NCI-H187 treated with DMSO at 0.1 percent for 48 hours (cell line): ENCODE measurements at regions not wholly inside any gene's neighbourhood (a gene's known extent, or its start where the extent isn't known, plus 50 kb on each side); places are given as distances from the start of the nearest gene placed in this dataset.

Experiments
- DNase-seq: peaks from one replicate; lab custom pipeline; 2025; lab: John Stamatoyannopoulos, UW

DNA sequence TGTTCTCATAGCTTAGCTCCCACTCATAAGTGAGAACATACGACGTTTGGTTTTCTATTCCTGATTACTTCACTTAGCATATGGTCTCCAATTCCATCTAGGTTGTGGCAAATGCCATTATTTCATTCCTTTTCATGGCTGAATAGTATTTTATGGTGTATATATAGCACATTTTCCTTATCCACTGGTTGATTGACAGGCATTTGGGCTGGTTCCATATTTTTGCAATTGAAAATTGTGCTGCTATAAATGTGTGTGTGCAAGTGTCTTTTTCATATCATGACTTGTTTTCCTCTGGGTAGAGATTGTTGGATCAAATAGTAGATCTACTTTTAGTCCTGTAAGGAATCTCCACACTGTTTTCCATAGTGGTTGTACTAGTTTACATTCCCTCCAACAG is 133.0 kb upstream of the TAB2 start:
- DNase-seq: no peak

DNA sequence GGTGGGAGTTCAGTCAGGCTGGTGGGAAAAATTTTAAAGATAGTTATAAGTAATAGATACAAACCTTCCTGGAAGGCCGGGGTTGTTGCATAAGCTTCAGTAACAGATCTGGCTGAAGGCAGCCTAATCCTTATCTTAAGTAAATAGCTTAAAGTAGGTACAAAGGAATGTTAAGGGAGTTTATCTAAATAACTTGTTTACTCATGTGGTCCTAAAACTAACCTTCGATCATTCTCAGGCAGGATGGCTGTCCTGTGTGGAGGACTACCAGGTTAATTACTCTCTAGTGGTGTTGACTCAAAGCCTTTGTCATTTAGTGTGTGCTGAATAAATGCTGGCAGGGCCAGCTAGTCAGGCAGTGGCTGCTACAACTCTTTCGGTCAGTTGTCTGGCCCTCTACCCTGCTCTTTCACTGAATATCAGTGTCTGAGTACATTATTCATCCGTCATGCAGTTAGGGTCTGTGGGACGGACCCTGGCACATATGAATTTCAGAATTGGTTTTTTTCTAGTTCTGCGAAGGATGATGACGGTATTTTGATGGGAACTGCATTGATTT is 131.6 kb upstream of the TAB2 start:
- DNase-seq: no peak

DNA sequence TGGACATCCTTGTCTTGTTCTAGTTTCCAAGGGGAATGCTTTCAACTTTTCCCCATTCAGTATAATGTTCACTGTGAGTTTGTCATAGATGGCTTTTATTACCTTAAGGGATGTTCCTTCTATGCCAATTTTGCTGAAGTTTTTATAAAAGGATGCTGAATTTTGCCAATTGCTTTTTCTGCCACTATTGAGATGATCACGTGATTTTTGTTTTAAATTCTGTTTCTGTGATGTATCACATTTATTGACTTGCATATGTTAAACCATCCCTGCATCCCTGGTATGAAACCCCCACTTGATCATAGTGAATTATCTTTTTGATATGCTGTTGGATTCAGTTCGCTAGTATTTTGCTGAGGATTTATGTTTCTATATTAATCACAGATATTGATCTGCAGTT is 130.6 kb upstream of the TAB2 start:
- no peak for DNase-seq

DNA sequence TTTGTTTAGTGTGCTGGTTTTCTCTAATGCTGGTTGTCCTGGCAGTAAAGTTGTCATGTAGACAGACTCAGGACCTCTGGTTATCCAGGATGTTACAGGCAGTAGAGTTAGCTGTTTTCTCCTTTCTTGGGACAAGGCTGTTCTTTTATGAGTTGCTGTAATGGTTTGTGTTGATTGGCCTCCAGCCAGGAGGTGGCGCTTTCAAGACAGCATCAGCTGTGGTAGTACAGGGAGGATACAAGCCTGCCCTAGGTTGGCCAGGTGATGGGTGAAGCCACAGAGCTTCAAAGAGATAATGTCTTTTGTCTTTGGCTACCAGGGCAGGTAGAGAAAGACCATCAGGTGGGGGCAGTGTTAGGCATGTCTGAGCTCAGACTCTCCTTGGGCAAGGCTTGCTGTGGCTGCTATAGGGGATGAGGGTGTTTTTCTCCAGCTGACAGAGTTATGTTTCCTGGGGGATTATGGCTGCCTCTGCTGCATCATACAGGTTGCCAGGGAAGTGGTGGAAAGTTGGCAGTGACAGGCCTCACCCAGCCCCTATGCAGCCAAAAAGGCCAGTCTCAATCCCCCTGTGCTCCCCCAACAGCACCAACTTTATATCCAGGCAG is 127.2 kb upstream of the TAB2 start:
- no peak for DNase-seq

DNA sequence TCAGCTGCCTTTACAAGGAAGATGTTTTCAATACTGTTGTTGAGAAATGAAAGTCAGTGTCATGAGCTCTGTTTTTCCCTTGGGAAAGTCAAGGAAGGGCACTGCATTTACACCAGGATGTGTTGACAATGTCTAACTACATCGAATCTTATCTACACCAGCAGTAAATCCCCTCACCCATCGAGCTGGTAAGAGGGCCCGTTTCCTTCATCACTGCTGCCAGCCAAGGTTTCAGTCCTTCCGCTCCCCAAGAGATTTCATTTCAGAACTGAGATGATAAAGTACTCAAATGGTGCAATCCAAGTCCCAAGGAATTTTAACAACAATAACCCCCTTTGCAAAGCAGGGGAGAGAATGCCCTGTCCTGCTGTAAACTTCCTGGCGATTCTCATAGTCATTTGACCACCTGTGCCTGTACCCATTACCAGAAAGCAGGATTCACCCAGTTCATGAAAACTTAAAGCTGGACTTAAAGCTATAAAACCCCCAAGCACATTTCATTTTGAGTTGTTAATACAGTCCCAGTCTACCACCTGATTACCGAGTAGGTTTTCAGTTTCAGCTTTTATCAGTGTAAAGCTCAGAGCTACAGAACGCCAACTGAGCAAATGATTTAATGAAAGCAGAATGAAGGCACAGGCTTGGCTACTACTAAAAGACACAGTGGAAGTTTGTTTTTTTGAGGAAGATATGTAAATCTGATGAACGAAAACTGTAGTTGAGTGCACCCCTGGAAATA is 122.5 kb upstream of the TAB2 start:
- DNase-seq: no peak

DNA sequence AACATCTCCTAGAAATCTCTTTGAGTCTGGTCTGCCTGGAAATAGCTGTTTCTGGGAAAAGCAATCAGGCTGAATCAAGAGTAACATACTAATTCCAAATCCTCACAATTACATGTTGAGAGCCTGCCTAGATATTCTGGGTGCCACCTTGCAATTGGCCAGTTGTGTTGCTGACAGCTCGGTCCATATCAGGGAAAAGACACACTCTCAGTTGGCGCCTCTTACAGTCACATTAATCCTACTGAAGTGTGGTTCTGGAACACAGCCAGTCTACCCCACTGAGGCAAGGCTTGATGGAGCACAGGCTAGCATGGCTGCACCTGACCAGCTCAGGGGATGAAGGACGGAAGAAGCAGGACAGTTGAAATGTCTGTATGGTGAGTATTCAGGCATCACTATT is 121.4 kb upstream of the TAB2 start:
- DNase-seq: no peak

DNA sequence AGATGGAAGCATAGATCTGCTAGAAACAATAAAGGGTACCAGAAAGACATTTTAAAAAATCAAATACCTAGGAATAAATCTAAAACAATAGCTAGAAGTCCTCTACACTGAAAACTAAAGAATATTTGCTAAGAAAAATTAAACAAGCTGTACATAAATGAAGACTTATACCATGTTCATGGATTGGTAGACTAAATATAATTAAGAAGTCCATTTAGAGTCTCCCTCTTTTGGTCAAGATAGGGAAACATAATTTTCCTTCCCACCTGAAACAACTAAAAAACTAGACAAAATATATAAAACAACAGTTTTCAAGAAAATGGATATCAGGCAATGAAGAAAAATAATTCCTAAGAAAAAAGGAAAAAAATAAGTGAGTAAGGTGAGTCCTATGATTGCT is 120.0 kb upstream of the TAB2 start:
- DNase-seq: no peak

DNA sequence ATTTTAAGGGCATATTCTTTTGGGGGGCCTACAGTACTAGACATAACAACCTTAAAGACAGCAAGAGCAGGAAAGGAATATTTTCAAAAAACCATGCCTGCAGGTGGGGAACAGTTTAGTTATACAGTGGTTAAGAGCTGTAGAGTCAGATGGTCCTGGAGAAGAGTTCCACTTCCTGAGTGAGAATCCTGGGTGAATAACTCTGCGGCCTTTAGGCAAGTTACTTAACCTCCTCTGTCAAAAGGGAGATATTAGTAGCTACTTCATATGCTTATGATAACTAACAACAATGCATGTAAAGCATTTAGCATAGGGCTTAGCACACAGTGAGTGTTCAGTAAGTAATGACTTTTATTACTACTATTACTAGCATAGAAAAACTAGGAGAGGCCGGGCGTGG is 119.2 kb upstream of the TAB2 start:
- DNase-seq: no peak

DNA sequence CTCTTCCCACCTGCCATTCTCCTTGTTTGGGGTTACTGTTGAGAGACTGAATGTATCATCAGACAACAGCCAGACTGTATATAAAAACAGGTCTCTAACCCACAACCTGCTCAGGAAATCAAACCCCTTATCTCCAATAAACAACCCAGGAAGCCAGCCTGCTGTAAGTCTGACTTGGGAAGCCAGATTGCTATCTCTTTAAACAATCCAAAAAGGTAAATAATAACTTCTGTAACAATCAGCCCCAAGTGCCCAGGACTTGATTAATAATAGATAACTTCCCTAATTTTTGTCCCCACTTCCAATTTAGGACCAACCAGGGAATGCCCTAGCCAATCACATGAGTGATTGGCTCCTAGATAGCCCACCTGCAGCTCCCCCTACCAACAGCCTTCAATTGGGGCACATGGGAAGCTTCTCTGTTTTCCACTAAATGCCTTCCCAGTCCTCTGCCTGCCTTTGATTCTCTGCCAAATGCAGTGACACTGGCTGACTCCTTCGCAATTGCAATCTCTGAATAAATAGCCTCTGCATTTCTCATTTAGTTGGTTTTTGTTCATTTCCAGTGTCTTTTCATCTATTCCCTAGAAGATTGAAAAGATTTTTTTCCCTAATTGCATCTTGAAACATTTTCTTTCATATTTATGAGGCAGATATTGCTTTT is 117.1 kb upstream of the TAB2 start:
- DNase-seq: no peak

DNA sequence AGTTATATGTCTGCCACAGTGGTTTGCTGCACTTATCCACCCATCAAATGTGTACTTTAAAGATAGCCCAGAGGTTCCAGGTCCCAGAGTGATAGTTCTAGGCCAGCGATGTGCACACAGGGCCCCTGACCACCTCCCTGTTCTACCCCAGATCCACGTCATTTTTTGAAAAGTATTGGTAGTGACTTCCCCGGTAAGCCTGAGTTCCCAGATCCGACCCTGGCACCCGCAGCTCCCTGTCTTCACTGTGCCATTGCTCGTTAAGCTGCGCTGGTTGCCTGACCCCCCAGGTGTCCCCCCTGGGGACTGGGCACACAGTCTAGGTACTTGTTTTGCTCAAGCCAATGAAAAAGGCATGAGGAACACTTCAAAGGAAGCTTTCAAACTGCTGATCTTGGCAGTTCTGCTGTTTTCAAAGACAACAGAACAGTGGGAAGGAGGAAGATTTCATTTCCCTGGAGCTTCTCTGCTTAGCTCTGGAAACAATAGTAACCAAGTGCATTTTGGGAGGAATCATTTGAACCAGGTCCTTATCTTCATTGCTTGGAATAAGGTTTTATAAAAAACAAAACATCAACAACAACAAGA is 116.3 kb upstream of the TAB2 start:
- no peak for DNase-seq

DNA sequence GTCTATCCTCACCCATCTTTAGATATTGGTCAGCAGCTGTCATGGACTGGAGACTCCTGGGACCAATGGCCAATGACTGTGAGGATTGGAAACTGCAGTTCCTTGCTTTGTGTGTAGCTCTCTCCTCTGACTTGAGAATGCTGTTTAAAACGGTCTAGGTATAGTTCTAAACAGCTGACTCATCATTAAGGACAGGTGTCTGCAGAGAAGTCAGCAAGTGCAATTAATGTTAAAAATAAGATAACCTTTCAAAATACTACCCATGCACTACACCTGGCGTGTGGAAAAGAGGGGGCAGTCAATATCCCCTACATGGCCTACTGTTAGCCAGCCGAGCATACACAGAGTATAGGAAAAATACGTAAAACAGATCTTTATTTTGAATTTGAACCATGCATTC is 115.4 kb upstream of the TAB2 start:
- no peak for DNase-seq

DNA sequence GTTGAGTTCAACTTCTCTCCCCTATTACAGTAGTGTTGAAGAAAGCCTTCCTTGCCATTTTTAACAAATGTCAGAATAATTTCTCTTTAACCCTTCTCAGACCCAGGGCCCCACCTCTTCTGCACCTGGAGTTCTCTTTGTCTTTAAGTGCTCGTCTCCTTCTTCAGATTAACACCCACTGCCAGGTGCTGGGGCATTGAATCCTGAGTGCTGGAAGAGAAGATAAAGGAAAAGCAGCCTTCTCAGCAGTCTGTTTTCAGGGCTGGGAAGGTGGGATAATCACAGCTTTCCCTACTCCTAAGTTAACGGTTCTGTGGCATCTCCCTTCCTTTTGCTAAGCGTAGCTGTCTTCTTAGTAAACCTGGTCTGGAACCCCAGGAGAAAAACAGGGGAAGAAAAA is 114.6 kb upstream of the TAB2 start:
- peak; percentile 0 for DNase-seq

DNA sequence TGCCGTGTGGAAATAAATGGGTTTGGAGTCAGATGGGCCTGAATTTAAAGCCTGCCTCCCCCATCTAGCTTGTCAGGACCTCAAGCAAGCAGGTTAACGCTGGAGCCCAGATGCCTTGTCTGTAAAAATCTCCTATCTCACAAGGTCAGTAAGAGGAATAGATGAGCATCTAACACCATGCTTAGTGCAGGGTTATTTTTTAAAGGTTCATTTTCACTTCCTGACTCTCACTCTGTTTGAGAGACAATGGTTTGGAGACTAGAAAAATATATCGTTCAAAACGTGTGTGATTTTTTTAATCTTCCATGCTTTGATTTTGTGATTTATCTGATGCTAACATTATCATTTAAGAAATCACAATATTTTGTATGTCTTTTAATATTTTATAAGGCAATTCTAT is 114.0 kb upstream of the TAB2 start:
- no peak for DNase-seq

DNA sequence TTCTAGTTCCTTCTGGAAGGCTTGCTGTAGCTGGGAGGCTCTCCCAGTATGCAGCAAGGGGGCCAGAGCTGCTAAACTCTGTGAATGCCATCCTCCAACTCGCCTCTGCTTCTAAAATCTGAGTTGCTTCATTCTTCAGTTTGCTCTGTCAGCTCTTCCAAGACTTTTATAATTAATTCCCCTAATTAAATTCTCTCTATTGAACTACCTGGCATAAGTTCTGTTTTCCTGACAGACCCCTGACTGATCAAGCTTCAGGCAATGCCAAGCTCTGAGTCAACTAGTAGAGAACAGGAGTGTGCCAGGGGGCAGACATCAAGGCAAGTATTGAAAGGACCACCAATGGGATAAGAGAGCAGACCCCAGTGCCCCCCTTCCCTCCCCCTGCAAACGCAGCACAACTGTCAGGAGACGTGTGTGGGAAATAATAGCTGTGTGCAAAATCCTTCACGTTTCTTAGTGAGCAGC is 109.3 kb upstream of the TAB2 start:
- DNase-seq: no peak

DNA sequence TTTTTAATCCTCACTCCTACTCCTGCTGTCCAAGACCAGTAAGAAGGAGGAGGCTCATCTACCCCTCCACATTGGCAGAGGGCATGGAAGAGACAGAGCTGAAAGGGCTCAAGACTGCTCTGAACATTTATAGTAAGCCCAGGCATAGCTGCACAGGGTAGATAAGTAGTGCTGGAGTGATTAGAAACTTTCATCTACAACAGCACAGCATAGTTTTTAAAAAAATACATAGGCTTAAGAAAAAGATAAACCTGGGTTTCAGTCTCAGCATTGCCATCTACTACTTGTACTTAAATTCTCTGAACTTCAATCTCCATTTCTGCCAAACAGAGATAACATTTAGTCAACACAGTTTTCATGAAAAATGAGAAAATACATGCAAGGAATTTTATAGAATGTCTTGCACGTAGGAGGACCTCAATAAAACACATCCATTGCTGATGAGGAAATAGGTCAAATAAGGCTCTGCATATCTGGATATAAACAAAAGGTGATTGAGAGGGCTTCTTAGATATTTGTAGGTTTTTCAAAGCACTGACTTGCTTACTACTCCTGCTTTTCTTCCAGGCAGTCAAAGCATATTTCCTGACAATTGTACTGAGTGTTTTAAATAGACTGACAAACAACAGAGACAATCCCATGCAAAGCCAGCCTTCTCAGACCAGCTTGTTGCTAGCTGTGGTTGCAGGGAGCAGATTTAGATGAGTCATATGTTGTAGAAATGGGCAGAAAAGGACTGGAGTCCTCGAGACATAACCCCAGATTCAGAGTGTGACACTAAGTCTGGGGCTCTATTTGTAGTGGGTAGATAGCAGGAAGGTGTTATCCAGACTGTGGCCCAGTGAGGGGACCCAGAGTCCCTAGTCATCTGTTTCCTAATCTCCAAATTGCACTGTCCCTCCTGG is 107.4 kb upstream of the TAB2 start:
- DNase-seq: no peak

DNA sequence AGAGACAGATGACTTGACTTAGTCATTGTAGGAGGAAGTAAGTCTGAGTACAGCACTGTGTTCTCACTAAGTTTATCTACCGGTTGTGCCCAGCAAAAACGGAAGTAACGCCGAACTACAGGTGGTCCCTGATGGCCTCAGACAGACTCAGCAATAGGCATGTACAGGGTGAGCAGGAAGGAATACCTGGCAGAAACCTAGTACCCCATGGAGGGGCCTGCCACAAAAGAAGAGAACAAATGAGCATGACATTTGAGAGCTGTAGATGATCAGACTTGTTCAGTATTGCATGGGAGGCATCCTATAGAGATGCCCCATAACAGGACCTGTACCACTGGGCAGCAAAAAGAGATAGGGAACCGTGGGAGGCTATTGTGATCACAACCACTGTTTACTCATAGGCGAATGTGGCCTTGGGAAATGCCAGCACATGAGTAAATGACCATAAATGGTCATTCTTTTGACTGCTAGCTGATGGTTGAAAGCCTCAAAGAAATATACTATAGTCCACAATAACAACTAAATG is 106.4 kb upstream of the TAB2 start:
- no peak for DNase-seq

DNA sequence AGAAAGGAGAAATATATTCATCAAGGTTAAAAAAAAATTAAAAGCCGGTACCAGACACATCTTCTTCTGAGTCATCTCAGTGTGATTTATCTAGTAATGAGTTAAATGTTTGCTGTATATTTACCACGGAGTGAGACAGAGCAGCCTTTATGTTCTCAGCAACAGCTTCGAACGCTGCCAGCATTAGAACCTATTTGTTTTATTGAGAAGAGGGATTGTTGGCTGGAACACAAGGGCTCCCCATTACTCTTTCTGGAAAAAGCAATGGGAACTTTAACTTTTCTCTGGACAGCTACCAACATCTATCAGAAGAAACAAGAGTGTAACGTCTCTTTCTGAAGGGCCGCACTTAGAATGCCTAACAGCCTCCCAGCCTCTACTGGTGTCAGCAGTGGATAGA is 105.3 kb upstream of the TAB2 start:
- no peak for DNase-seq

DNA sequence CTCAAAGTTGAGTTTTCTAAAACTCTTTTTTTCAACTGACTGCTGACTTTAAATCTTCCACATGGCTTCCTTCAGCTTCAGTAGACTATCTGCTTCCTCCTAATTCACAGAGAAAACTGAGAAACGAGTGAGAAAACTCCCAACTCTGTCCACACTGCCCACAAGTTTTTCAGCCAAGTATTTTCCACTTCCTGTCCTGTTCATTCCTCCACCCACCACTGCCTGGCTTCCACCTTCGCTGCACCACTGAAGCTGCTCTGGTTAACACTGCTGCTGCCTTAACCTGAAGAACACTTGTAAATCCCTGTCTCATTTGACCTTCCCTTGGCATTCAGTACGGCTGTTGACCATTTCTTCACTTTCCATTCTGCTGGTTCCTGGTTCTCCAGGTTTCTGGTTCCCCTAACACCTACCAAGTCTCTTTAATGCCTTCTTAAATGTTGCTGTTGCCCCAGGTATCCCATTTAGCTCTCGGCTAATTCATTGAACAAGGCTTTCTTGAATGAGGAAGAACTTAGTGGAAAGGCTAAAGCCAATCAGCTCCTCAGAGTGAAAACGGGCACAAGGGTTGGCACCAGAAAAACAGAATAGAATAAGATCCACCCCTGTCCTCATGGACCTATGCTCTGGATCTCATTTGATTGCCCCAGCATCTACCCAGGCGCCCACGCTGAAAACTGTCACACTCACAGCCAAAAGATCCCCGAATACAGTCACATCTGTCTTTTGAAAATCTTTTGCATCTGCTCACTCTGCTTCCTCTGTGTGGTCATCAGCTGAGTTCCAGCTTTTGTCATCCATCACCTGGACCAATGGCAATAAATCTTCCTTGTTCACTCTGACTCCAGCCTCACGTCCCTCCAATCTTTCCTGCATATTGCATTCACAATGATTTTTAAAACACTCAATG is 104.4 kb upstream of the TAB2 start:
- DNase-seq: no peak

DNA sequence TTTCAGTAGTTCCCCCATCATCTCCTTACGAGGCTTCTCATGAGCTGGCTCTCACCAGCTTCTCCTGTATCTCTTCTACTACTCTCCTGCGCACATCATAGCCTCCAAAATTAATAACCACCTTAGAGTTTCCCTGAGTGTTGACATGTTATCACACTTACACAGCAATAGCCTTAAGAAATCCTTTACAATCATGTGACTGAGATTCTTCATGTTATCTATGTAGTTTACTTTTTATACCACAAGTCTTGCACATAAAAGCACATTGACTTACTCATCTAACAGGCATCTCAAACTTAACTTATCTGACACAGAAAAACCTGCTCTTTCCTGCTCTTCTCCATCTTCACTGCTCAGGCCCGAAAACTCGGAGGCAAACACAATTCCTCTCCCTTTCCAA is 103.7 kb upstream of the TAB2 start:
- no peak for DNase-seq

DNA sequence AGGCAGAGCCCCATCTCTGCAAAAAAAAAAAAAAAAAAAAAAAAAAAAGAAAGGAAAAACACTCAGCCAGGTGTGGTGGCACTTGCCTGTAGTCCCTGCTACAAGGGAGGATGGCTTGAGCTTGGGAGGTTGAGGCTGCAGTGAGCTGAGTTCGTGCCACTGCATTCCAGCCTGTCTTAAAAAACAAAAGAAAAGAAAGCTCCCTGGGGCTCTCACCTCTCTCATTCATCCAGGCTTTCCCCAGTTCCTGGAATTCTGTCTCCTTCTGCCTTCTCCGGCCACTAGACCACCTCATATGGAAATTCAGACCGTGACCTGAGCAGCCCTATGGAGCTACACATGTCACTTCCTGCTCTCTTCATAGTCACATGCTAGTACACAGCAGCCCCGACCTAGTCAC is 101.1 kb upstream of the TAB2 start:
- DNase-seq: no peak
